ENCODE measurements at regions not wholly inside any gene's neighbourhood (a gene's known extent, or its start where the extent isn't known, plus 50 kb on each side); places are given as distances from the start of the nearest gene placed in this dataset.

DNA sequence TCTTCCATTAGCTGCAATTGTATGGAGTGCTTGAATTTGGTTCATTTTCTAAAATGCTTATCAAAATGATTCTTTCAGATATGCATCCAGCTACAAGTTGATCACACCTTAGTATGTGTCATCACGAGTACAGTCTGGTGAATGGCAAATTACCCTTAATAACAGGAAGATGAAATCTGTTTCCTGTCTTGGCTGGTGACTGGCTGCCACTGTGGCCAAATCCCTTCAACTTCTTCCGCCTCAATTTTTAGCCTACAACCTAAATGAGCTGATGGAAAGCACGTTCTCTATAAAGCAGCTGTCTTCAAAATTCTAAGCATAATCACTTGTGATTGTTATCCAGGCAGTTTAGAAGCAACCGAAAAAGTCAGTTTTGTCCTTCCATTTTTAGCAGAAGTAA is 387.1 kb upstream of the NECTIN3 start:
- TF ChIP-seq EGR1 (IDR thresholded peaks at IDR 0.05) = no peak
- TF ChIP-seq YY1 (IDR thresholded peaks at IDR 0.05; ENCODE audit: low read depth) = no peak
- TF ChIP-seq ZBTB7A (IDR thresholded peaks at IDR 0.05; ENCODE audit: low read depth) = no peak
- no peak for TF ChIP-seq TAF1 (IDR thresholded peaks at IDR 0.05; ENCODE audit: low read depth)
- no peak for TF ChIP-seq TCF12 (IDR thresholded peaks at IDR 0.05; ENCODE audit: low read depth)
- no peak for TF ChIP-seq CEBPB (IDR thresholded peaks at IDR 0.05)
- TF ChIP-seq TEAD4 (IDR thresholded peaks at IDR 0.05) = no peak
- TF ChIP-seq, protein P1, sequence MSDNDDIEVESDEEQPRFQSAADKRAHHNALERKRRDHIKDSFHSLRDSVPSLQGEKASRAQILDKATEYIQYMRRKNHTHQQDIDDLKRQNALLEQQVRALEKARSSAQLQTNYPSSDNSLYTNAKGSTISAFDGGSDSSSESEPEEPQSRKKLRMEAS (IDR thresholded peaks at IDR 0.05) = no peak
- no peak for TF ChIP-seq EP300 (IDR thresholded peaks at IDR 0.05; ENCODE audit: borderline replicate concordance)

DNA sequence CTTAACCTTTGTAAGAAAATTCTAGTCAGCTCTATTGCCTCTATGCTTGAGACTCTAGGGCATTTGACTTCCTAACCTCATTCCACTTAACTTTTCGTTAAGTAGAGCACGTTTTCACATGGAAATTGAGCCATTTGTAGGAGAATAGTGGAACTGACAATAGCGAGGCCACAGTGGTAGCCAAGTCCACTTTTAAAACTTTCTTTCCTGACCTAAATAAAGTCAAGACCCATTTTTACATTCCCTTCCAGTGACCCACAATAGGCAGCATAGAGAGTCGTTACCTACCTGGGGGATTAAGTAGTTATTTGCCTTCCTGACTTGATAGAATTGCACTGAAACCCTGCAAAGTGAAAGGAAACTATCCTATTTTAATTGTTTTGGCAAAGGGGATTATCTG is 386.0 kb upstream of the NECTIN3 start:
- TF ChIP-seq, protein P2, sequence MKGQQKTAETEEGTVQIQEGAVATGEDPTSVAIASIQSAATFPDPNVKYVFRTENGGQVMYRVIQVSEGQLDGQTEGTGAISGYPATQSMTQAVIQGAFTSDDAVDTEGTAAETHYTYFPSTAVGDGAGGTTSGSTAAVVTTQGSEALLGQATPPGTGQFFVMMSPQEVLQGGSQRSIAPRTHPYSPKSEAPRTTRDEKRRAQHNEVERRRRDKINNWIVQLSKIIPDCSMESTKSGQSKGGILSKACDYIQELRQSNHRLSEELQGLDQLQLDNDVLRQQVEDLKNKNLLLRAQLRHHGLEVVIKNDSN (IDR thresholded peaks at IDR 0.05) = no peak
- TF ChIP-seq NFIC (IDR thresholded peaks at IDR 0.05) (no peak), EP300 (IDR thresholded peaks at IDR 0.05; ENCODE audit: borderline replicate concordance) (no peak), YY1 (IDR thresholded peaks at IDR 0.05; ENCODE audit: low read depth) (no peak), ZBTB7A (IDR thresholded peaks at IDR 0.05; ENCODE audit: low read depth) (no peak), TEAD4 (IDR thresholded peaks at IDR 0.05) (no peak), TAF1 (IDR thresholded peaks at IDR 0.05; ENCODE audit: low read depth) (no peak), FOXM1 (IDR thresholded peaks at IDR 0.05; ENCODE audit: borderline replicate concordance, low read depth) (no peak), CREB1 (IDR thresholded peaks at IDR 0.05; ENCODE audit: low read depth) (no peak), CEBPB (IDR thresholded peaks at IDR 0.05) (no peak), TCF12 (IDR thresholded peaks at IDR 0.05; ENCODE audit: low read depth) (no peak), RAD21 (IDR thresholded peaks at IDR 0.05; ENCODE audit: low read depth) (no peak)
- TF ChIP-seq, protein P3, sequence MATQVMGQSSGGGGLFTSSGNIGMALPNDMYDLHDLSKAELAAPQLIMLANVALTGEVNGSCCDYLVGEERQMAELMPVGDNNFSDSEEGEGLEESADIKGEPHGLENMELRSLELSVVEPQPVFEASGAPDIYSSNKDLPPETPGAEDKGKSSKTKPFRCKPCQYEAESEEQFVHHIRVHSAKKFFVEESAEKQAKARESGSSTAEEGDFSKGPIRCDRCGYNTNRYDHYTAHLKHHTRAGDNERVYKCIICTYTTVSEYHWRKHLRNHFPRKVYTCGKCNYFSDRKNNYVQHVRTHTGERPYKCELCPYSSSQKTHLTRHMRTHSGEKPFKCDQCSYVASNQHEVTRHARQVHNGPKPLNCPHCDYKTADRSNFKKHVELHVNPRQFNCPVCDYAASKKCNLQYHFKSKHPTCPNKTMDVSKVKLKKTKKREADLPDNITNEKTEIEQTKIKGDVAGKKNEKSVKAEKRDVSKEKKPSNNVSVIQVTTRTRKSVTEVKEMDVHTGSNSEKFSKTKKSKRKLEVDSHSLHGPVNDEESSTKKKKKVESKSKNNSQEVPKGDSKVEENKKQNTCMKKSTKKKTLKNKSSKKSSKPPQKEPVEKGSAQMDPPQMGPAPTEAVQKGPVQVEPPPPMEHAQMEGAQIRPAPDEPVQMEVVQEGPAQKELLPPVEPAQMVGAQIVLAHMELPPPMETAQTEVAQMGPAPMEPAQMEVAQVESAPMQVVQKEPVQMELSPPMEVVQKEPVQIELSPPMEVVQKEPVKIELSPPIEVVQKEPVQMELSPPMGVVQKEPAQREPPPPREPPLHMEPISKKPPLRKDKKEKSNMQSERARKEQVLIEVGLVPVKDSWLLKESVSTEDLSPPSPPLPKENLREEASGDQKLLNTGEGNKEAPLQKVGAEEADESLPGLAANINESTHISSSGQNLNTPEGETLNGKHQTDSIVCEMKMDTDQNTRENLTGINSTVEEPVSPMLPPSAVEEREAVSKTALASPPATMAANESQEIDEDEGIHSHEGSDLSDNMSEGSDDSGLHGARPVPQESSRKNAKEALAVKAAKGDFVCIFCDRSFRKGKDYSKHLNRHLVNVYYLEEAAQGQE (IDR thresholded peaks at IDR 0.05; ENCODE audit: low read depth) = no peak
- TF ChIP-seq, protein P1 (IDR thresholded peaks at IDR 0.05) = no peak

DNA sequence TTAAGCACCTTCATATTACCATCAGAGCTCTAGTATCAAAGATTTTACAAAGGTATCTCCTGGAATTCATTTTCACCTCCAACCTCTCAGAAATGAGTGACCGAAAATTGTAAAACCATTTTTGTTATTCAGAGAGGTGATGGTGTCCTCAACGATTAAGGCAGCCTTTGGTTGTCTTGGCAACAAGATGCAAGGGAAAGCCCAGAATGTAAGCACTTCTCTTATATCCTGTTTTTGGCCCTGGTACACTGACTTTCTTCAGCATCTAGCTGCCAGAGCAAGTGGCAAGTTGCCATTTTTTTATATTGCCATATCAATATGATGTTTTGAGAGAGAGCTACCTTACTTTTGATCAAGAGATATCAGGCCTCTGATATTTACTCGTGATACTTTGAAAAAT is 384.9 kb upstream of the NECTIN3 start:
- no peak for TF ChIP-seq TEAD4 (IDR thresholded peaks at IDR 0.05)
- TF ChIP-seq CEBPB (IDR thresholded peaks at IDR 0.05) = no peak

DNA sequence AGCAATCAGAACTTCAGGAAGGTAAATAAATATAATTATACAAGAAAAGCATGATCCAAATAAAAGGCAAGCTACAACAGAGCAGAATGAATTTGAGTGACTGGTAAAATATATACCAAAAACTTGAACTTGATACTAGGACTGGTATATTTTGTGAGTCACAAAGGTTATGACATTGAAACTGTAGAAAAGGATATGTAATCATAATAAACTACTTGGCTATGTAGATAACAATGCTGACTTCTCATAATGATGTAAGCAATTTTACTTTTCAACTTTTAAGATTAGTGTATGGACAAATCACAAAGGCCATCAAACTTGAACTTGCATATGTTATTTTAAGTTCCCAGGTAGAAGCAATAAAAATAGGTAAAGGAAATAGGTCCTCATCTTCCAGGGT is 384.5 kb upstream of the NECTIN3 start:
- TF ChIP-seq EGR1 (IDR thresholded peaks at IDR 0.05) (no peak), FOXM1 (IDR thresholded peaks at IDR 0.05; ENCODE audit: borderline replicate concordance, low read depth) (no peak), RAD21 (IDR thresholded peaks at IDR 0.05; ENCODE audit: low read depth) (no peak), NFIC (IDR thresholded peaks at IDR 0.05) (no peak), CEBPB (IDR thresholded peaks at IDR 0.05) (no peak)
- TF ChIP-seq, protein P1 (IDR thresholded peaks at IDR 0.05) = no peak

DNA sequence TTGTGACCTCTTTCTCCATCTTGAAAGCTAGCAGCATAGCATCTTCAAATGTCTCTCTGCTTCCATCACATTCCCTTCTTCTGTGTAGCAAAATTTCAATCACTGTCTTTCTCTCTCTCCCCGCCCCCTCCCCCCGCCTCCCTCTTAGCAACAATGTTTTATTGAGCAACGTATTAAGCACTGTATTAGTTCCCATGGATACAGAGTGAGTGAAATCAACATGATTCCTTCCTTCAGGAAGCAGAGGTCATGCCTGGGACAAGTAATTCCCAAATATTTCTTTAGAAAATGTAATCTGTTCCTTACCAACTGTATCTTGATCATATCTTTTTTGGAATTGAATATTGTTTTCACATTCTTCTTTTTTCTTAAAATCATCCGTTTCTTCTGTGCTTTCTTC is 373.7 kb upstream of the NECTIN3 start:
- TF ChIP-seq, protein P1 (IDR thresholded peaks at IDR 0.05) = no peak
- TF ChIP-seq NFIC (IDR thresholded peaks at IDR 0.05) = no peak
- no peak for TF ChIP-seq EP300 (IDR thresholded peaks at IDR 0.05; ENCODE audit: borderline replicate concordance)
- TF ChIP-seq, protein P2 (IDR thresholded peaks at IDR 0.05) = no peak
- TF ChIP-seq TAF1 (IDR thresholded peaks at IDR 0.05; ENCODE audit: low read depth) = no peak
- TF ChIP-seq FOXM1 (IDR thresholded peaks at IDR 0.05; ENCODE audit: borderline replicate concordance, low read depth) = no peak
- TF ChIP-seq, protein P3 (IDR thresholded peaks at IDR 0.05; ENCODE audit: low read depth) = no peak
- no peak for TF ChIP-seq CREB1 (IDR thresholded peaks at IDR 0.05; ENCODE audit: low read depth)
- no peak for TF ChIP-seq CEBPB (IDR thresholded peaks at IDR 0.05)
- TF ChIP-seq TCF12 (IDR thresholded peaks at IDR 0.05; ENCODE audit: low read depth) = no peak
- no peak for TF ChIP-seq RAD21 (IDR thresholded peaks at IDR 0.05; ENCODE audit: low read depth)
- TF ChIP-seq TEAD4 (IDR thresholded peaks at IDR 0.05) = no peak
- no peak for TF ChIP-seq EGR1 (IDR thresholded peaks at IDR 0.05)
- no peak for TF ChIP-seq YY1 (IDR thresholded peaks at IDR 0.05; ENCODE audit: low read depth)
- TF ChIP-seq ZBTB7A (IDR thresholded peaks at IDR 0.05; ENCODE audit: low read depth) = no peak

DNA sequence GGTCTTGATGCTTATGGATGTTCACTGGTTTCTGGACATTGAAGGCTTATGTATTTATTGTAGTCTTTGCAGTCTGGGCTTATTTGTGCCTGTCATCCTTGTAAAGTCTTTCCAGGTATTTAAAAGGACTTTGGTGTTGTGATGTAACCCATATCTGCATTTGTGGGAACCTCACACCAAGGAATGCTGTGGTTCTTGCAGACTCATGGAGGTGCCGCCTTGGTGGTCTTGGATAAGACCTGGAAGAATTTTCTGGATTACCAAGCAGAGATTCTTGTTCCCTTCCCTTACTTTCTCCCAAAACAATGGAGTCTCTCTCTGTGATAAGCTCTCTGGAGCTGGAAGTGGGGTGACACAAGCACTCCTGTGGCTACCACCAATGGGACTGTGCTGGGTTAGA is 363.5 kb upstream of the NECTIN3 start:
- no peak for TF ChIP-seq CREB1 (IDR thresholded peaks at IDR 0.05; ENCODE audit: low read depth)
- TF ChIP-seq TCF12 (IDR thresholded peaks at IDR 0.05; ENCODE audit: low read depth) = no peak
- TF ChIP-seq CEBPB (IDR thresholded peaks at IDR 0.05) = no peak
- no peak for TF ChIP-seq EP300 (IDR thresholded peaks at IDR 0.05; ENCODE audit: borderline replicate concordance)

All from Ishikawa (cell line).